SK-N-SH treated with all-trans-retinoic acid at 6 μM for 48 hours (cell line): ENCODE measurements at regions not wholly inside any gene's neighbourhood (a gene's known extent, or its start where the extent isn't known, plus 50 kb on each side); places are given as distances from the start of the nearest gene placed in this dataset.

ENCODE experiments used
- ATAC-seq: fragments of 200-7000 bp; cut with Tn5 transposase; 3 replicates; pipeline ENCODE4 v1.9.1; 2020; ENCODE audit warnings: mild to moderate bottlenecking, moderate library complexity
- ARNTL ChIP-seq: fragments of 450-650 bp; formaldehyde crosslinking; IDR thresholded peaks from 2 replicates; pipeline ENCODE4 v1.5.0; 2020; ENCODE audit warnings: low read depth, mild to moderate bottlenecking, moderate library complexity, borderline replicate concordance
- CSDC2 ChIP-seq: fragments of 250-450 bp; sonication (Bioruptor Pico); IDR thresholded peaks from 2 replicates; pipeline ENCODE4 v1.5.0; 2020; ENCODE audit warnings: mild to moderate bottlenecking, moderate library complexity
- ESRRG ChIP-seq: fragments of 250-450 bp; sonication (Bioruptor Pico); IDR thresholded peaks from 2 replicates; pipeline ENCODE4 v1.6.1; 2021; ENCODE audit warnings: mild to moderate bottlenecking
- GLIS3 ChIP-seq: fragments of 250-450 bp; sonication (Bioruptor Pico); IDR thresholded peaks from 2 replicates; pipeline ENCODE4 v1.5.0; 2020; ENCODE audit warnings: mild to moderate bottlenecking, moderate library complexity
- ISL1 ChIP-seq: fragments of 250-450 bp; sonication (Bioruptor Pico); IDR thresholded peaks from 2 replicates; pipeline ENCODE4 v2.1.2; 2022; ENCODE audit warnings: mild to moderate bottlenecking, moderate library complexity
- OSR1 ChIP-seq: fragments of 250-450 bp; sonication (Bioruptor Pico); IDR thresholded peaks from 2 replicates; pipeline ENCODE4 v1.8.0; 2022; ENCODE audit warnings: moderate library complexity, mild to moderate bottlenecking, inconsistent platforms
- PPARA ChIP-seq: fragments of 250-450 bp; sonication (Bioruptor Pico); IDR thresholded peaks from 2 replicates; pipeline ENCODE4 v1.5.0; 2020; ENCODE audit warnings: mild to moderate bottlenecking, borderline replicate concordance
- RARB ChIP-seq: fragments of 250-450 bp; sonication (Bioruptor Pico); IDR thresholded peaks from 2 replicates; pipeline ENCODE4 v1.8.0; 2021; ENCODE audit warnings: mild to moderate bottlenecking, moderate library complexity
- SNAI2 ChIP-seq: fragments of 250-450 bp; sonication (Bioruptor Pico); IDR thresholded peaks from 2 replicates; pipeline ENCODE4 v1.5.0; 2020; ENCODE audit warnings: mild to moderate bottlenecking, moderate library complexity
- TCF4 ChIP-seq: fragments of 250-450 bp; sonication (Bioruptor Pico); IDR thresholded peaks from 2 replicates; pipeline ENCODE4 v1.8.0; 2021; ENCODE audit warnings: mild to moderate bottlenecking, moderate library complexity, borderline replicate concordance
- TOX ChIP-seq: fragments of 250-450 bp; sonication (Bioruptor Pico); IDR thresholded peaks from 2 replicates; pipeline ENCODE4 v1.8.0; 2021; ENCODE audit warnings: mild to moderate bottlenecking, moderate library complexity, borderline replicate concordance
- ZC3H10 ChIP-seq: fragments of 250-450 bp; sonication (Bioruptor Pico); IDR thresholded peaks from 2 replicates; pipeline ENCODE4 v1.5.1; 2021; ENCODE audit warnings: mild to moderate bottlenecking, moderate library complexity
- ZFP30 ChIP-seq: fragments of 450-650 bp; formaldehyde crosslinking; IDR thresholded peaks from 2 replicates; pipeline ENCODE4 v1.5.0; 2022; ENCODE audit warnings: mild to moderate bottlenecking, moderate library complexity
- ZNF565 ChIP-seq: fragments of 450-650 bp; formaldehyde crosslinking; conservative IDR thresholded peaks from 2 replicates; pipeline ENCODE4 v1.5.0; 2020; ENCODE audit warnings: low read depth, mild to moderate bottlenecking, moderate library complexity
- ZNF70 ChIP-seq: fragments of 450-650 bp; formaldehyde crosslinking; IDR thresholded peaks from 2 replicates; pipeline ENCODE4 v1.5.0; 2020; ENCODE audit warnings: mild to moderate bottlenecking, moderate library complexity
- ZNF8 ChIP-seq: fragments of 450-650 bp; formaldehyde crosslinking; IDR thresholded peaks from 2 replicates; pipeline ENCODE4 v1.5.0; 2020; ENCODE audit warnings: mild to moderate bottlenecking, moderate library complexity
- TF ChIP-seq, protein P1 (sequence below): fragments of 250-450 bp; sonication (Bioruptor Pico); IDR thresholded peaks from 2 replicates; pipeline ENCODE4 v1.5.1; 2020; ENCODE audit warnings: low read depth, mild to moderate bottlenecking, moderate library complexity
- TF ChIP-seq, protein P2 (sequence below): fragments of 250-450 bp; sonication (Bioruptor Pico); IDR thresholded peaks from 2 replicates; pipeline ENCODE4 v1.5.1; 2021; ENCODE audit warnings: mild to moderate bottlenecking, moderate library complexity
- TF ChIP-seq, protein P3 (sequence below): fragments of 250-450 bp; sonication (Bioruptor Pico); IDR thresholded peaks from 2 replicates; pipeline ENCODE4 v1.5.0; 2020; ENCODE audit warnings: mild to moderate bottlenecking, moderate library complexity
- TF ChIP-seq, protein P4 (sequence below): fragments of 250-450 bp; sonication (Bioruptor Pico); IDR thresholded peaks from 2 replicates; pipeline ENCODE4 v1.8.0; 2021; ENCODE audit warnings: low read depth, mild to moderate bottlenecking, moderate library complexity, borderline replicate concordance
- TF ChIP-seq, protein P5 (sequence below): fragments of 250-450 bp; sonication (Bioruptor Pico); IDR thresholded peaks from 2 replicates; pipeline ENCODE4 v1.8.0; 2020; ENCODE audit warnings: mild to moderate bottlenecking, moderate library complexity, borderline replicate concordance

DNA sequence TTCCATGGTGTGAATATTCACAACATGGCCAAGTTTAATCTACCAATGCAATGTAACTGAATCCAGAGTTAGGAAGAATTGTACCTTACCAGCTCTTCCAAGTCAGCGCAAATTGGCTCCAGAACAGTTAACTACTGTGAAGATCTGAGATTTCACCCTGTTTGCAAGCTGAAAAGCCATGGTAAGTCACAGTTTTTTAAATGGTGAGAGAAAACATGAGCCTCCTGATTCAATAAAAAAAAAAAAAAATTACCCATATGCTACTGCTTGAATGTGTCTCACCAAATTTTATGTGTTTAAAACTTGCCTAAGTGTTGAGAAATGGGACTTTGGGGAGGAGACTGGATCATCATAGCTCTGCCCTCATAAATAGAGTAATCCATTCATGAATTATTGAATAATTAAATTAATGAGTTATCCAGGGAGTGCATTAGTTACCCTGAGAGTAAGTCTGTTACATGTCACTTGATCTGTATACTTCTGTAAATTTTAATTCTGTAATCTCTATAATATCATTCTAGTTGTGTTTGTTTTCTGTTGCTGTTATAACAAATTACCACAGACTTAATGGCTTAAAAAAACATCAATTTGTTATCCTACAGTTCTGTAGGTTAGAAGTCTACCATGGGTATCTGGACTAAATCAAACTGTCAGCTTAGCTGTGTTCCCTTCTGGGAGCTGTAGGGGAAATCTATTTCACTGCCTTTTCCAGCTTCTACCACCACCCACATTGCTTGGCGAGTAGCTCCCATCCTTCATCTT is 1355.9 kb downstream of the GRIK2 start:
- ATAC-seq: peak; percentile 63; the same call in 2 of the 3 replicates
- TF ChIP-seq ZNF8 (CRISPR knock-in tag): peak; percentile 92
- no peak for TF ChIP-seq OSR1 (CRISPR knock-in tag)
- TF ChIP-seq, protein P1, sequence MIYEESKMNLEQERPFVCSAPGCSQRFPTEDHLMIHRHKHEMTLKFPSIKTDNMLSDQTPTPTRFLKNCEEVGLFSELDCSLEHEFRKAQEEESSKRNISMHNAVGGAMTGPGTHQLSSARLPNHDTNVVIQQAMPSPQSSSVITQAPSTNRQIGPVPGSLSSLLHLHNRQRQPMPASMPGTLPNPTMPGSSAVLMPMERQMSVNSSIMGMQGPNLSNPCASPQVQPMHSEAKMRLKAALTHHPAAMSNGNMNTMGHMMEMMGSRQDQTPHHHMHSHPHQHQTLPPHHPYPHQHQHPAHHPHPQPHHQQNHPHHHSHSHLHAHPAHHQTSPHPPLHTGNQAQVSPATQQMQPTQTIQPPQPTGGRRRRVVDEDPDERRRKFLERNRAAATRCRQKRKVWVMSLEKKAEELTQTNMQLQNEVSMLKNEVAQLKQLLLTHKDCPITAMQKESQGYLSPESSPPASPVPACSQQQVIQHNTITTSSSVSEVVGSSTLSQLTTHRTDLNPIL (CRISPR knock-in tag): no peak
- peak; percentile 62; the same call in 1 of the 2 replicates for TF ChIP-seq ZC3H10 (CRISPR knock-in tag)
- TF ChIP-seq ZNF565: no peak; the same call in 1 of the 2 replicates
- no peak for TF ChIP-seq CSDC2 (CRISPR knock-in tag)
- TF ChIP-seq TOX: peak; percentile 46; the same call in 1 of the 2 replicates
- TF ChIP-seq, protein P2, sequence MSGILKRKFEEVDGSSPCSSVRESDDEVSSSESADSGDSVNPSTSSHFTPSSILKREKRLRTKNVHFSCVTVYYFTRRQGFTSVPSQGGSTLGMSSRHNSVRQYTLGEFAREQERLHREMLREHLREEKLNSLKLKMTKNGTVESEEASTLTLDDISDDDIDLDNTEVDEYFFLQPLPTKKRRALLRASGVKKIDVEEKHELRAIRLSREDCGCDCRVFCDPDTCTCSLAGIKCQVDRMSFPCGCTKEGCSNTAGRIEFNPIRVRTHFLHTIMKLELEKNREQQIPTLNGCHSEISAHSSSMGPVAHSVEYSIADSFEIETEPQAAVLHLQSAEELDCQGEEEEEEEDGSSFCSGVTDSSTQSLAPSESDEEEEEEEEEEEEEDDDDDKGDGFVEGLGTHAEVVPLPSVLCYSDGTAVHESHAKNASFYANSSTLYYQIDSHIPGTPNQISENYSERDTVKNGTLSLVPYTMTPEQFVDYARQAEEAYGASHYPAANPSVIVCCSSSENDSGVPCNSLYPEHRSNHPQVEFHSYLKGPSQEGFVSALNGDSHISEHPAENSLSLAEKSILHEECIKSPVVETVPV (CRISPR knock-in tag): peak; percentile 86
- no peak for TF ChIP-seq ZFP30
- TF ChIP-seq PPARA (CRISPR knock-in tag): no peak
- TF ChIP-seq ISL1 (CRISPR knock-in tag): peak; percentile 93
- TF ChIP-seq, protein P3, sequence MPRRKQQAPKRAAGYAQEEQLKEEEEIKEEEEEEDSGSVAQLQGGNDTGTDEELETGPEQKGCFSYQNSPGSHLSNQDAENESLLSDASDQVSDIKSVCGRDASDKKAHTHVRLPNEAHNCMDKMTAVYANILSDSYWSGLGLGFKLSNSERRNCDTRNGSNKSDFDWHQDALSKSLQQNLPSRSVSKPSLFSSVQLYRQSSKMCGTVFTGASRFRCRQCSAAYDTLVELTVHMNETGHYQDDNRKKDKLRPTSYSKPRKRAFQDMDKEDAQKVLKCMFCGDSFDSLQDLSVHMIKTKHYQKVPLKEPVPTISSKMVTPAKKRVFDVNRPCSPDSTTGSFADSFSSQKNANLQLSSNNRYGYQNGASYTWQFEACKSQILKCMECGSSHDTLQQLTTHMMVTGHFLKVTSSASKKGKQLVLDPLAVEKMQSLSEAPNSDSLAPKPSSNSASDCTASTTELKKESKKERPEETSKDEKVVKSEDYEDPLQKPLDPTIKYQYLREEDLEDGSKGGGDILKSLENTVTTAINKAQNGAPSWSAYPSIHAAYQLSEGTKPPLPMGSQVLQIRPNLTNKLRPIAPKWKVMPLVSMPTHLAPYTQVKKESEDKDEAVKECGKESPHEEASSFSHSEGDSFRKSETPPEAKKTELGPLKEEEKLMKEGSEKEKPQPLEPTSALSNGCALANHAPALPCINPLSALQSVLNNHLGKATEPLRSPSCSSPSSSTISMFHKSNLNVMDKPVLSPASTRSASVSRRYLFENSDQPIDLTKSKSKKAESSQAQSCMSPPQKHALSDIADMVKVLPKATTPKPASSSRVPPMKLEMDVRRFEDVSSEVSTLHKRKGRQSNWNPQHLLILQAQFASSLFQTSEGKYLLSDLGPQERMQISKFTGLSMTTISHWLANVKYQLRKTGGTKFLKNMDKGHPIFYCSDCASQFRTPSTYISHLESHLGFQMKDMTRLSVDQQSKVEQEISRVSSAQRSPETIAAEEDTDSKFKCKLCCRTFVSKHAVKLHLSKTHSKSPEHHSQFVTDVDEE (CRISPR knock-in tag): peak; percentile 83
- TF ChIP-seq, protein P4, sequence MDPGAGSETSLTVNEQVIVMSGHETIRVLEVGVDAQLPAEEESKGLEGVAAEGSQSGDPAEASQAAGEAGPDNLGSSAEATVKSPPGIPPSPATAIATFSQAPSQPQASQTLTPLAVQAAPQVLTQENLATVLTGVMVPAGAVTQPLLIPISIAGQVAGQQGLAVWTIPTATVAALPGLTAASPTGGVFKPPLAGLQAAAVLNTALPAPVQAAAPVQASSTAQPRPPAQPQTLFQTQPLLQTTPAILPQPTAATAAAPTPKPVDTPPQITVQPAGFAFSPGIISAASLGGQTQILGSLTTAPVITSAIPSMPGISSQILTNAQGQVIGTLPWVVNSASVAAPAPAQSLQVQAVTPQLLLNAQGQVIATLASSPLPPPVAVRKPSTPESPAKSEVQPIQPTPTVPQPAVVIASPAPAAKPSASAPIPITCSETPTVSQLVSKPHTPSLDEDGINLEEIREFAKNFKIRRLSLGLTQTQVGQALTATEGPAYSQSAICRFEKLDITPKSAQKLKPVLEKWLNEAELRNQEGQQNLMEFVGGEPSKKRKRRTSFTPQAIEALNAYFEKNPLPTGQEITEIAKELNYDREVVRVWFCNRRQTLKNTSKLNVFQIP (CRISPR knock-in tag): peak; percentile 25; the same call in 1 of the 2 replicates
- TF ChIP-seq TCF4 (CRISPR knock-in tag): peak; percentile 88
- peak; percentile 57; the same call in 1 of the 2 replicates for TF ChIP-seq ESRRG (CRISPR knock-in tag)
- TF ChIP-seq SNAI2 (CRISPR knock-in tag): no peak

DNA sequence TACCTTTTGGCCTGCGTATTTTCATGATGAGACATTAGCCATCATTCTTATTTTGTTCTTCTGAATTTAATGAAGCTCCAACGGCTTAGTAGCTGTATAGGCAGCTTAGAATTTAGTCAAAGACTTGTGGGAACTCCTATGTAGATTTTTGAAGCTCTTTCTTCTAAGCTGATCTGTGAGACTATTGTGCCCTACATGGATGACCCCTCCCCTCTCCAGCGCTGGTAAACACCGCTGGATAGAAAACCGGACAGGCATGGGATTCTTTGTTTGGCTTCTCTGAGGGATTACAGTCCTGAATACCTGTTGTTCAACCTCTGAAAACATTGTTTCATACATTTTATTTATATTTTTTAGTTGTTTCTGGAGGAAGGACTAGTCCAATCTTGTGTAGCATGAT is 1353.4 kb downstream of the GRIK2 start:
- ATAC-seq: no peak

More for the DNA sequence above, 1353.4 kb downstream of the GRIK2 start:
- no peak for TF ChIP-seq ARNTL
- no peak for TF ChIP-seq ZC3H10 (CRISPR knock-in tag)
- TF ChIP-seq, protein P4 (CRISPR knock-in tag): no peak
- TF ChIP-seq, protein P2 (CRISPR knock-in tag): no peak
- TF ChIP-seq RARB (CRISPR knock-in tag): no peak
- no peak for TF ChIP-seq ZNF70 (CRISPR knock-in tag)
- no peak for TF ChIP-seq SNAI2 (CRISPR knock-in tag)
- TF ChIP-seq, protein P3 (CRISPR knock-in tag): no peak
- no peak for TF ChIP-seq ZNF8 (CRISPR knock-in tag)
- TF ChIP-seq, protein P5, sequence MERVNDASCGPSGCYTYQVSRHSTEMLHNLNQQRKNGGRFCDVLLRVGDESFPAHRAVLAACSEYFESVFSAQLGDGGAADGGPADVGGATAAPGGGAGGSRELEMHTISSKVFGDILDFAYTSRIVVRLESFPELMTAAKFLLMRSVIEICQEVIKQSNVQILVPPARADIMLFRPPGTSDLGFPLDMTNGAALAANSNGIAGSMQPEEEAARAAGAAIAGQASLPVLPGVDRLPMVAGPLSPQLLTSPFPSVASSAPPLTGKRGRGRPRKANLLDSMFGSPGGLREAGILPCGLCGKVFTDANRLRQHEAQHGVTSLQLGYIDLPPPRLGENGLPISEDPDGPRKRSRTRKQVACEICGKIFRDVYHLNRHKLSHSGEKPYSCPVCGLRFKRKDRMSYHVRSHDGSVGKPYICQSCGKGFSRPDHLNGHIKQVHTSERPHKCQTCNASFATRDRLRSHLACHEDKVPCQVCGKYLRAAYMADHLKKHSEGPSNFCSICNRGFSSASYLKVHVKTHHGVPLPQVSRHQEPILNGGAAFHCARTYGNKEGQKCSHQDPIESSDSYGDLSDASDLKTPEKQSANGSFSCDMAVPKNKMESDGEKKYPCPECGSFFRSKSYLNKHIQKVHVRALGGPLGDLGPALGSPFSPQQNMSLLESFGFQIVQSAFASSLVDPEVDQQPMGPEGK (CRISPR knock-in tag): no peak
- TF ChIP-seq GLIS3 (CRISPR knock-in tag): no peak
- TF ChIP-seq, protein P1 (CRISPR knock-in tag): no peak
